ENCODE measurements at regions not wholly inside any gene's neighbourhood (a gene's known extent, or its start where the extent isn't known, plus 50 kb on each side); places are given as distances from the start of the nearest gene placed in this dataset.

GRCh38 chr4:156052116-156052515 lies 98.5 kb upstream of the CTSO start:
- Mint-ChIP-seq H3K27me3 (ENCODE audit: low read depth, poor library complexity) (no peaks in the 10 kb centered on the region), H3K9me3 (no peaks in the 10 kb centered on the region), H3K4me1 (no peaks in the 10 kb centered on the region), H3K27ac (no peak overlapping the region), H3K36me3 (ENCODE audit: low read depth) (no peaks in the 10 kb centered on the region), H3K4me3 (no peak overlapping the region)
- TF ChIP-seq CTCF (IDR thresholded peaks at IDR 0.05): no peak
- DNase-seq: no peak

- Mint-ChIP-seq H3K9me3 (no peaks in the 10 kb centered on the region), H3K27me3 (ENCODE audit: low read depth, poor library complexity) (no peaks in the 10 kb centered on the region), H3K4me1 (no peaks in the 10 kb centered on the region), H3K36me3 (ENCODE audit: low read depth) (no peaks in the 10 kb centered on the region), H3K27ac (no peak overlapping the region), H3K4me3 (no peak overlapping the region)
- no peak for DNase-seq
- TF ChIP-seq CTCF (IDR thresholded peaks at IDR 0.05): no peak
Measured at GRCh38 chr4:156038772-156039171, 85.1 kb upstream of the CTSO start.

GRCh38 chr4:156036496-156036895 lies 82.8 kb upstream of the CTSO start:
- Mint-ChIP-seq H3K27me3 (ENCODE audit: low read depth, poor library complexity) (no peaks in the 10 kb centered on the region), H3K9me3 (no peaks in the 10 kb centered on the region), H3K4me3 (no peak overlapping the region), H3K36me3 (ENCODE audit: low read depth) (no peaks in the 10 kb centered on the region), H3K4me1 (no peaks in the 10 kb centered on the region), H3K27ac (no peak overlapping the region)
- no peak for DNase-seq
- no peak for TF ChIP-seq CTCF (IDR thresholded peaks at IDR 0.05)

GRCh38 chr4:156029691-156030090 lies 76.0 kb upstream of the CTSO start:
- no peak for TF ChIP-seq CTCF (IDR thresholded peaks at IDR 0.05)
- no peak overlapping the region for H3K27ac Mint-ChIP-seq

GRCh38 chr4:156021298-156021697 lies 67.6 kb upstream of the CTSO start:
- H3K4me3 Mint-ChIP-seq: no peak overlapping the region

More at GRCh38 chr4:156029691-156030090, 76.0 kb upstream of the CTSO start:
- DNase-seq: no peak
- no peak overlapping the region for H3K4me3 Mint-ChIP-seq
- H3K36me3 Mint-ChIP-seq (ENCODE audit: low read depth): no peaks in the 10 kb centered on the region
- H3K27me3 Mint-ChIP-seq (ENCODE audit: low read depth, poor library complexity): no peaks in the 10 kb centered on the region
- no peaks in the 10 kb centered on the region for H3K9me3 Mint-ChIP-seq
- H3K4me1 Mint-ChIP-seq: no peaks in the 10 kb centered on the region

More at GRCh38 chr4:156021298-156021697, 67.6 kb upstream of the CTSO start:
- Mint-ChIP-seq H3K9me3 (no peaks in the 10 kb centered on the region), H3K4me1 (no peaks in the 10 kb centered on the region), H3K36me3 (ENCODE audit: low read depth) (no peaks in the 10 kb centered on the region), H3K27ac (no peak overlapping the region), H3K27me3 (ENCODE audit: low read depth, poor library complexity) (peaks cover 10% of the 10 kb centered on the region)
- DNase-seq: no peak
- TF ChIP-seq CTCF (IDR thresholded peaks at IDR 0.05): no peak
